ENCODE measurements at regions not wholly inside any gene's neighbourhood (a gene's known extent, or its start where the extent isn't known, plus 50 kb on each side); places are given as distances from the start of the nearest gene placed in this dataset.

GRCh38 chr6:91718198-91718597 lies 1131.3 kb upstream of the MAP3K7 start (continued):
- no peak for TF ChIP-seq CHD7 (IDR thresholded peaks at IDR 0.05; ENCODE audit: insufficient replicate concordance, low read length)
- no peak for TF ChIP-seq BACH1 (IDR thresholded peaks at IDR 0.05; ENCODE audit: low read length)
- no peak for TF ChIP-seq SP1 (IDR thresholded peaks at IDR 0.05; ENCODE audit: low read depth, low read length)

Data from H1 (cell line).